Tibial artery (tissue), 4 donors: ENCODE measurements at regions not wholly inside any gene's neighbourhood (a gene's known extent, or its start where the extent isn't known, plus 50 kb on each side); places are given as distances from the start of the nearest gene placed in this dataset.

Experiments used
- DNase-seq, 2 donors: peaks; one replicate each; pipeline ENCODE4 v3.0.0-alpha.2; 2019
- H3K27ac ChIP-seq, 2 donors: fragments of 200-600 bp; sonication (generic) in 1 of 2; 1 replicate in 1 of 2; 2 replicates in 1 of 2; pipeline ENCODE4 v1.5.1; 2018 to 2019; ENCODE audit warnings: mild to moderate bottlenecking in 1 of 2
- H3K27me3 ChIP-seq, 2 donors: fragments of 200-600 bp; sonication (generic) in 1 of 2; one replicate each; pipeline versions ENCODE4 v1.5.1 to v1.6.0; 2016 to 2019
- H3K36me3 ChIP-seq, 3 donors: fragments of 200-600 bp; sonication (generic) in 2 of 3; one replicate each; pipeline ENCODE4 v1.5.1; 2016 to 2019; ENCODE audit warnings: mild to moderate bottlenecking in 2 of 3
- H3K4me1 ChIP-seq, 4 donors: fragments of 200-600 bp; sonication (generic) in 2 of 4; 1 replicate in 3 of 4; 2 replicates in 1 of 4; pipeline ENCODE4 v1.5.1; 2016 to 2019
- H3K4me3 ChIP-seq, 2 donors: fragments of 200-600 bp; sonication (generic) in 1 of 2; 1 replicate in 1 of 2; 2 replicates in 1 of 2; pipeline ENCODE4 v1.5.1; 2018 to 2019; ENCODE audit warnings: mild to moderate bottlenecking in 2 of 2
- H3K9me3 ChIP-seq, 3 donors: fragments of 200-600 bp; sonication (generic) in 1 of 3; one replicate each; pipeline ENCODE4 v1.5.1; 2016 to 2019
- intact Hi-C: fragments of 100-400 bp; cut with DNase I; formaldehyde crosslinking; loops from one replicate; pipeline ENCODE4 v1.15.0; 2023; ENCODE audit warnings: low total_unique reads
- TF ChIP-seq, protein P1 (sequence below), 2 experiments: fragments of 200-600 bp in 1 of 2; fragments of 450-650 bp in 1 of 2; IDR thresholded peaks; one replicate each; pipeline ENCODE4 v1.5.1; 2017 to 2019; ENCODE audit warnings: antibody characterized with exemption in 2 of 2, mild to moderate bottlenecking in 1 of 2, moderate library complexity in 1 of 2

DNA sequence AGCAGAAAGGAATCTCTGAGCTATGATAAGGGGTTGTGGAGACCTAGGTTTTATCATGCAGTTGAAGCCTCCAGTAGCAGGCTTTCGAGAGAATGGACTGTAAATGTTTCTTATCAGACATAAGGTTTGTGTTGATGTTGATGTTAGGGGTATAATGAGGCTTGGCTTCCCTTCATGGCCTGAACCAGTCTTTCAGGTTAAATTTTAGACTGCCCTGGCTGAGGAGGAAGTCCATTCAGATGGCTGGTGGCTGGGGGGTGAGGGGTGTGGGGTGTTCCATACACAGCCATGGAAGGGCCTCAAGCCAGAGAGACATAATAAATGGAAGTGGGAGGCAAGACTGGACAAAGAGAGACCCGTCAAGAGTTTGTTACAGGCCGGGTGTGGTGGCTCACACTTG, 65.1 kb downstream of the IRF2BPL start:
- Histone ChIP-seq H3K27me3 (no peaks in the 10 kb centered on the region), H3K4me3 (no peak overlapping the region), H3K27ac (no peak overlapping the region), H3K4me1 (peaks cover 0 to 46% (median 39%) of the 10 kb centered on the region in 4 donors), H3K36me3 (no peaks in the 10 kb centered on the region), H3K9me3 (no peaks in the 10 kb centered on the region)
- TF ChIP-seq, protein P1, sequence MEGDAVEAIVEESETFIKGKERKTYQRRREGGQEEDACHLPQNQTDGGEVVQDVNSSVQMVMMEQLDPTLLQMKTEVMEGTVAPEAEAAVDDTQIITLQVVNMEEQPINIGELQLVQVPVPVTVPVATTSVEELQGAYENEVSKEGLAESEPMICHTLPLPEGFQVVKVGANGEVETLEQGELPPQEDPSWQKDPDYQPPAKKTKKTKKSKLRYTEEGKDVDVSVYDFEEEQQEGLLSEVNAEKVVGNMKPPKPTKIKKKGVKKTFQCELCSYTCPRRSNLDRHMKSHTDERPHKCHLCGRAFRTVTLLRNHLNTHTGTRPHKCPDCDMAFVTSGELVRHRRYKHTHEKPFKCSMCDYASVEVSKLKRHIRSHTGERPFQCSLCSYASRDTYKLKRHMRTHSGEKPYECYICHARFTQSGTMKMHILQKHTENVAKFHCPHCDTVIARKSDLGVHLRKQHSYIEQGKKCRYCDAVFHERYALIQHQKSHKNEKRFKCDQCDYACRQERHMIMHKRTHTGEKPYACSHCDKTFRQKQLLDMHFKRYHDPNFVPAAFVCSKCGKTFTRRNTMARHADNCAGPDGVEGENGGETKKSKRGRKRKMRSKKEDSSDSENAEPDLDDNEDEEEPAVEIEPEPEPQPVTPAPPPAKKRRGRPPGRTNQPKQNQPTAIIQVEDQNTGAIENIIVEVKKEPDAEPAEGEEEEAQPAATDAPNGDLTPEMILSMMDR (IDR thresholded peaks at IDR 0.05): no peak
- no peak for DNase-seq
- intact Hi-C loops: no loop called here

DNA sequence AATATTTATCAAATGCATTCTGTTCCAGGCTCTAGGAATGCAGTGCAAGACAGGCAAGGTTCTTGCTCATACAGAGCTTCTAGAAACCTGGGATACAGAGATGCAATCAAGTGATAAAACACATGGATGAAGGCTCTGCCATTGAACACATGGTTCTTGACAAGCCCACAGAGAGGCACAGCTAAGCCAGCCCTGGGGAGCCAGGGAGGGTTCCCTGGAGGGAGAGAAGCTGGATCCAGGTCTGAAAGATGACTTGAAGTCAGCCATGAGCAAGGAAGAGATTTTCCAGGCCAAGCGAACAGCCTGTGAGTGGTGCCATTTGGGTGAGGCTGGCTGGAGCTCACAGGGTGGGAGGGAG, 66.2 kb downstream of the IRF2BPL start:
- Histone ChIP-seq H3K4me1 (peaks cover 0 to 55% (median 49%) of the 10 kb centered on the region in 4 donors), H3K4me3 (peak overlapping the region; percentile 51 to 61), H3K27ac (peak overlapping the region; percentile 92 to 94), H3K36me3 (no peaks in the 10 kb centered on the region), H3K9me3 (no peaks in the 10 kb centered on the region), H3K27me3 (no peaks in the 10 kb centered on the region)
- no peak for DNase-seq
- TF ChIP-seq, protein P1 (IDR thresholded peaks at IDR 0.05): no peak
- intact Hi-C loops: no loop called here

DNA sequence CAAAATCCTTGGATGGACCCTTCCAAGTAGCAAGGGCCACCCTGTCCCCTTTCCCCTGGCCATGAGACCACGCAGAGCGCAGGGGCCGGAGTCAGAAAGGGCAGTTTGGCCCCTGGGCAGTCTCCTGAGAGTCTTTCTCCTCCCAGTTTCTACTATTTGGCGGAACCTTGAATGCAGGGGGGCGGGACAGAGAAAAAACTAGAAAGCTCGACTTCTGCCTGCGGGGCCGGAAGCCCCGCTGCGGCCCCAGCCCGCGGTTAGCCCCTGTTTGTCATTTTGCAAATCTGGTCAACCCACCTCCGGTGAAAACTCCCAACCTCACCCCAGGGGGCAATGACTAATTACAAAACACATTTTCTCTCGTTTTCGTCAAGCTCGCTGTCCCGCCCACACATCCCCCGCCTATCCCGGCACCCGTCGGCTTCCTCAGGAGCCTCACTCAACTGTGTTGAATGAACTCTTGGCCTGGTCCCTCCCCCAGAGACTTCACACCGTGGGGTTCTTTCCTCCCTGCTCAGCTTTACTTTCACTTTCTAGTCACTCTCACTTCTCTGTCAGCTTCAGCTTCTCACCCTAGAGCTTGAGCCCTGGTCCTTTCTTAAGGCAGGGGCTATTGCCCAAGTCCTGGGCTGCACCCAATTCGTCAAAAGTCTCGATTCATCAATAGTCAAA, 66.7 kb downstream of the IRF2BPL start:
- Histone ChIP-seq H3K27ac (peak overlapping the region; percentile 92 to 94), H3K4me1 (peaks cover 0 to 60% (median 54%) of the 10 kb centered on the region in 4 donors), H3K27me3 (no peaks in the 10 kb centered on the region), H3K9me3 (no peaks in the 10 kb centered on the region), H3K4me3 (peak overlapping the region; percentile 51 to 61), H3K36me3 (no peaks in the 10 kb centered on the region)
- peak; percentile 82 to 90 for DNase-seq
- intact Hi-C loops: no loop called here
- TF ChIP-seq, protein P1 (IDR thresholded peaks at IDR 0.05): no peak

DNA sequence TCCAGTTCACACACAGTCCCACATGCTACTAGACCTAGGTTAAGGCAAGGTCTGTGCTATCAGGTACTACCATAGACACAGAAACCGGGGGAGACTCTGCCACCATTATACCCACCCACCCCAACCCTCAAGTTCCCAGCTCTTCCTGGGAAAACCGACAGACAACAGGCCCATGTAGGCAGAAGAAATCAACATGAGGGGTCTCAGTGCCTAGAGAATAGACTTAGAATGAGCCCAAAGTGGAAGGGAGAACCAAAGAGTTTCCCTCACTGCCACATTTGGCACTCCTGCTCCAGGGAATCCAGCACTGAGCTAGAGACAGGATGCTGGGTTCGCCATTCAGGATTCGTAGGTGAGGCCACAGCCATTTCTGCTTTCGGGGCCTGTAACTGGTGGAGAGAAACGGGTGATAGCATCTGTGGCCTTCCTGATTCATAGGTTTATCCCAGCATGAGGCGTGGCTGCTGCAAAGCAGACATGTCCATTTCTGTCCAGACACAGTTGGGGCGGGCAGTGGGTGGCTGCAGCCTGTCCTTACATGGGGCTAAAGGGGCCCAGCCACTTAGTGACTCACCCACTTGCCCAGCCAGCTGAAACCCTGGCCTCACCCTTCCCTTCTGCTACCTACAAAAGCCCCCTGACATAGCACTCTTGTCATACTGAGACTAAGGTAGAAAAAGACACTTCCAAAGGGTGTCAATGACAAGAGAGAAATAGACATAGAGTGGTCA, 69.4 kb downstream of the IRF2BPL start:
- TF ChIP-seq, protein P1 (IDR thresholded peaks at IDR 0.05): no peak
- H3K4me1 ChIP-seq: peaks cover 0 to 83% (median 79%) of the 10 kb centered on the region in 4 donors
- H3K9me3 ChIP-seq: no peaks in the 10 kb centered on the region
- DNase-seq: peak; percentile 72 to 95
- no peaks in the 10 kb centered on the region for H3K36me3 ChIP-seq
- no peaks in the 10 kb centered on the region for H3K27me3 ChIP-seq
- peak overlapping the region; percentile 92 to 94 for H3K27ac ChIP-seq
- intact Hi-C loops: loop anchor here (5.0 kb wide), 3 partner anchors 48 to 83 kb away; partner anchors contain the start of gene IRF2BPL
- no peak overlapping the region for H3K4me3 ChIP-seq

DNA sequence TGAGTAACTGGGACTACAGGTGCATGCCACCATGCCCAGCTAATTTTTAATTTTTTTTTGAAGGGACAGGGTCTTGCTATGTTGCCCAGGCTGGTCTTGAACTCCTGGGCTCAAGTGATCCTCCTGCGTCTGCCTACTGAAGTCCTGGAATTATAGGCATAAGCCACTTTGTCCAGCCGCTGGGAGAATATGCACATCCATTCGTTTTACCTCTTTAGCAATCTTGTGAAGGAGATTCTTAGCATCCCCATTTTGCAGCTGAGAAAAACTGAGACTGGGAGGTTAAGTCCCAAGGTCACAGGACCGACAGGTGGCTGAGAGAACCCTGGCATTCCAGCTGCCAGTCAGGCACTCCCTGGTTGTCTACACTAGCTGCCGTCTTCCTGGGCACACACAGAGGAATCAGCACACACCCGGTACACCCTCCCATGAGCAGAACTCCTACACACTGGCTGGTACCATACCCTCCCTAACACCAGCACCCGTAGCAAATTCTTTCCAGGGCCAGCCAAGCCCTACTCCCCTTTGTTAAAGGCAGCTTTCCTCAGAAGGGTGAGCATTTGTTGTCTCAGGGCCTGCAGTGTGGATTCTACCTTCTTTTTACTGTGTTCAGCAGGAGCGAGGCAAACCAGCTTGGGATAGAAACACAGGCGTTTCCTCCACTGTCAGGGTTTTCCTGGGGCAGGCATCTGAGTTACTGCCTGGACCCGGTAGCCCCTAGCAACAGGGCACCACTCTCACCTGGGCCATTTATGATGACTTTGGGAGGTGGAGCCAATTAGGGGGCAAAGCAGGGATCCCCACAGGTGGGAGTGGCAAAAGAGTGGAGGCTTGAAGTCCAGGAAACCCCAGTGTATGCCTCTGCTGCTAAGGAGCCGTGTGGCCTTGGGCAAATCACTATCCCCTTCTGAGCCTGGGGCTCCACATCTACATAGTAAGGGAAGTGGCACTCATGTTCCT, 70.2 kb downstream of the IRF2BPL start:
- DNase-seq: no peak
- Histone ChIP-seq H3K4me1 (peaks cover 4 to 91% (median 87%) of the 10 kb centered on the region in 4 donors), H3K36me3 (no peaks in the 10 kb centered on the region), H3K9me3 (no peaks in the 10 kb centered on the region), H3K27me3 (no peaks in the 10 kb centered on the region), H3K4me3 (no peak overlapping the region), H3K27ac (peak overlapping the region; percentile 92 to 94)
- intact Hi-C loops: loop anchor here (5.0 kb wide), 3 partner anchors 49 to 84 kb away; partner anchors contain the start of gene IRF2BPL
- TF ChIP-seq, protein P1 (IDR thresholded peaks at IDR 0.05): no peak
